Liver (tissue), 7 donors: ENCODE measurements at regions not wholly inside any gene's neighbourhood (a gene's known extent, or its start where the extent isn't known, plus 50 kb on each side); places are given as distances from the start of the nearest gene placed in this dataset.
"Not testable (repeated sequence)": the region's sequence is repeated elsewhere in the genome, so short reads cannot be mapped to it uniquely, and the experiment has no call there.

Source experiments
- DNase-seq: peaks from one replicate; pipeline ENCODE4 v3.0.0-alpha.2; 2017; ENCODE audit warnings: low spot score
- H3K27ac ChIP-seq, 2 donors: one replicate each; pipeline ENCODE4 v1.7.0; 2013; ENCODE audit warnings: inconsistent platforms in 2 of 2, low read length in 2 of 2, control low read depth in 1 of 2, low read depth in 1 of 2, mild to moderate bottlenecking in 1 of 2
- H3K27me3 ChIP-seq, 4 donors: one replicate each; pipeline versions ENCODE4 v1.6.1 to v1.7.0; 2013; ENCODE audit warnings: low read length in 3 of 4, inconsistent platforms in 1 of 4, mild to moderate bottlenecking in 1 of 4, moderate library complexity in 1 of 4; ENCODE audit not compliant: control insufficient read depth in 4 of 4, insufficient read depth in 4 of 4
- H3K36me3 ChIP-seq, 4 donors: one replicate each; pipeline versions ENCODE4 v1.6.1 to v1.7.0; 2013; ENCODE audit warnings: low read length in 3 of 4, mild to moderate bottlenecking in 3 of 4, low read depth in 1 of 4, moderate library complexity in 1 of 4; ENCODE audit not compliant: control insufficient read depth in 4 of 4, insufficient read depth in 3 of 4
- H3K4me1 ChIP-seq, 4 donors: one replicate each; pipeline versions ENCODE4 v1.6.1 to v1.7.0; 2013; ENCODE audit warnings: low read length in 3 of 4, mild to moderate bottlenecking in 3 of 4, moderate library complexity in 1 of 4; ENCODE audit not compliant: control insufficient read depth in 4 of 4, insufficient read depth in 4 of 4
- H3K4me3 ChIP-seq, 3 donors: one replicate each; pipeline versions ENCODE4 v1.6.1 to v1.7.0; 2013; ENCODE audit warnings: low read length in 3 of 3, control low read depth in 1 of 3, low read depth in 1 of 3, mild to moderate bottlenecking in 1 of 3
- H3K9ac ChIP-seq, 2 donors: one replicate each; pipeline ENCODE4 v1.7.0; 2013; ENCODE audit warnings: low read length in 2 of 2, mild to moderate bottlenecking in 2 of 2, moderate library complexity in 2 of 2, control low read depth in 1 of 2, low read depth in 1 of 2
- H3K9me3 ChIP-seq, 4 donors: one replicate each; pipeline versions ENCODE4 v1.6.1 to v1.7.0; 2013; ENCODE audit warnings: low read length in 3 of 4; ENCODE audit not compliant: control insufficient read depth in 4 of 4
- FOXA1 ChIP-seq: IDR thresholded peaks from 2 replicates; pipeline ENCODE4 v1.6.1; 2016; ENCODE audit warnings: antibody characterized with exemption
- GABPA ChIP-seq, 2 donors: IDR thresholded peaks in 1 of 2; conservative IDR thresholded peaks in 1 of 2; 2 replicates each; pipeline ENCODE4 v1.6.1; 2016; ENCODE audit warnings: antibody characterized with exemption in 2 of 2, mild to moderate bottlenecking in 1 of 2, moderate library complexity in 1 of 2
- HNF4G ChIP-seq: IDR thresholded peaks from 2 replicates; pipeline ENCODE4 v1.6.1; 2016; ENCODE audit warnings: antibody characterized with exemption
- NR2F2 ChIP-seq: IDR thresholded peaks from 2 replicates; pipeline ENCODE4 v1.6.1; 2016; ENCODE audit warnings: antibody characterized with exemption
- REST ChIP-seq: IDR thresholded peaks from 2 replicates; pipeline ENCODE4 v1.6.1; 2016; ENCODE audit warnings: antibody characterized with exemption, mild to moderate bottlenecking
- RXRA ChIP-seq, 2 donors: IDR thresholded peaks; 2 replicates each; pipeline ENCODE4 v1.6.1; 2017 to 2018; ENCODE audit warnings: antibody characterized with exemption in 2 of 2, mild to moderate bottlenecking in 1 of 2
- SP1 ChIP-seq: IDR thresholded peaks from 2 replicates; pipeline ENCODE4 v1.6.1; 2018; ENCODE audit warnings: antibody characterized with exemption, mild to moderate bottlenecking
- TAF1 ChIP-seq: conservative IDR thresholded peaks from 2 replicates; pipeline ENCODE4 v1.6.1; 2016; ENCODE audit warnings: antibody characterized with exemption, mild to moderate bottlenecking
- ZBTB33 ChIP-seq: IDR thresholded peaks from 2 replicates; pipeline ENCODE4 v1.6.1; 2016; ENCODE audit warnings: antibody characterized with exemption
- WGBS: extraction: QIAGEN DNeasy Blood & Tissue Kit; methylation state at CpG from one replicate; pipeline ENCODE4 v1.1.7; 2013; 5-methylcytosine and 5-hydroxymethylcytosine counted together
- donor health status: healthy.
- donor health status: healthy.
- donor health status: healthy.
- donor health status: healthy.

GRCh38 chr10:15921423-15921945 lies 61.2 kb upstream of the MINDY3 start:
- not testable (repeated sequence) for H3K4me3 ChIP-seq, H3K4me1 ChIP-seq, H3K9ac ChIP-seq, H3K36me3 ChIP-seq, DNase-seq, H3K9me3 ChIP-seq, H3K27ac ChIP-seq, H3K27me3 ChIP-seq
- 94% methylated on average over 27 of the region's 28 CpGs for WGBS

GRCh38 chr10:15931376-15931775 lies 71.1 kb upstream of the MINDY3 start:
- H3K36me3 ChIP-seq, result no peaks in the 10 kb centered on the region
- no peak overlapping the region for H3K9ac ChIP-seq
- no peak overlapping the region for H3K27ac ChIP-seq
- no peaks in the 10 kb centered on the region for H3K27me3 ChIP-seq
- no peaks in the 10 kb centered on the region for H3K9me3 ChIP-seq
- DNase-seq, result no peak
- TF ChIP-seq SP1, result no peak
- TF ChIP-seq TAF1, result no peak
- no peak overlapping the region for H3K4me3 ChIP-seq
- 82% methylated on average over 5 of the region's 5 CpGs for WGBS
- no peaks in the 10 kb centered on the region for H3K4me1 ChIP-seq

- H3K4me3 ChIP-seq, H3K36me3 ChIP-seq, H3K9me3 ChIP-seq, DNase-seq, H3K27ac ChIP-seq, H3K9ac ChIP-seq, H3K4me1 ChIP-seq, H3K27me3 ChIP-seq: not testable (repeated sequence)
- 53% methylated on average over 6 of the region's 6 CpGs for WGBS
Measured at GRCh38 chr10:15939543-15939942, 79.2 kb upstream of the MINDY3 start.

GRCh38 chr10:15943426-15943825 lies 83.1 kb upstream of the MINDY3 start:
- TF ChIP-seq ZBTB33, result no peak
- TF ChIP-seq GABPA (IDR thresholded peaks at IDR 0.05 in 1 of 2, conservative IDR thresholded peaks at IDR 0.05 in 1 of 2), result no peak
- no peak for TF ChIP-seq TAF1
- TF ChIP-seq HNF4G, result no peak
- TF ChIP-seq SP1, result no peak
- TF ChIP-seq RXRA (IDR thresholded peaks at IDR 0.05), result no peak
- no peak for TF ChIP-seq NR2F2
- no peak for TF ChIP-seq FOXA1
- TF ChIP-seq REST, result no peak
- no peak overlapping the region for H3K27ac ChIP-seq
- no peak overlapping the region for H3K9ac ChIP-seq
- WGBS, result 36% methylated on average over 1 of the region's 1 CpG
- H3K9me3 ChIP-seq, result peaks cover 0 to 2% (median 0%) of the 10 kb centered on the region in 4 donors
- H3K4me1 ChIP-seq, result no peaks in the 10 kb centered on the region
- peaks cover 0 to 1% (median 0%) of the 10 kb centered on the region in 4 donors for H3K36me3 ChIP-seq
- peaks cover 0 to 4% (median 0%) of the 10 kb centered on the region in 4 donors for H3K27me3 ChIP-seq
- DNase-seq, result no peak
- H3K4me3 ChIP-seq, result no peak overlapping the region
